ENCODE measurements at regions not wholly inside any gene's neighbourhood (a gene's known extent, or its start where the extent isn't known, plus 50 kb on each side); places are given as distances from the start of the nearest gene placed in this dataset.

- no peak for DNase-seq
- H3K36me3 ChIP-seq: no peaks in the 10 kb centered on the region
- no peak overlapping the region for H3K4me3 ChIP-seq
- H3K9me3 ChIP-seq: peaks cover 3% of the 10 kb centered on the region
- no peaks in the 10 kb centered on the region for H3K4me1 ChIP-seq
- no peak for ATAC-seq
- no peaks in the 10 kb centered on the region for H3K27me3 ChIP-seq (ENCODE audit: low read depth)
- intact Hi-C loops (cut with DNase I): no loop called here
- TF ChIP-seq CTCF (IDR thresholded peaks at IDR 0.05): no peak
- no peak overlapping the region for H3K27ac ChIP-seq
Observed at GRCh38 chr5:38070304-38070950, 187.9 kb upstream of the EGFLAM start.

GRCh38 chr5:38069360-38069759, 189.0 kb upstream of the EGFLAM start:
- H3K27me3 ChIP-seq (ENCODE audit: low read depth): no peaks in the 10 kb centered on the region
- H3K4me1 ChIP-seq: no peaks in the 10 kb centered on the region
- no peak overlapping the region for H3K4me3 ChIP-seq
- no peak for TF ChIP-seq CTCF (IDR thresholded peaks at IDR 0.05)
- DNase-seq (no peak), ATAC-seq (no peak)
- H3K36me3 ChIP-seq: no peaks in the 10 kb centered on the region
- peaks cover 3% of the 10 kb centered on the region for H3K9me3 ChIP-seq
- no peak overlapping the region for H3K27ac ChIP-seq
- intact Hi-C loops (cut with DNase I): no loop called here

GRCh38 chr5:38060354-38060753, 198.0 kb upstream of the EGFLAM start:
- no peak overlapping the region for H3K27ac ChIP-seq
- ATAC-seq (no peak), DNase-seq (no peak)
- peaks cover 5% of the 10 kb centered on the region for H3K9me3 ChIP-seq
- no peak for TF ChIP-seq CTCF (IDR thresholded peaks at IDR 0.05)
- no peak overlapping the region for H3K4me3 ChIP-seq
- no peaks in the 10 kb centered on the region for H3K36me3 ChIP-seq
- H3K27me3 ChIP-seq (ENCODE audit: low read depth): no peaks in the 10 kb centered on the region
- no peaks in the 10 kb centered on the region for H3K4me1 ChIP-seq
- intact Hi-C loops (cut with DNase I): no loop called here

- DNase-seq (no peak), ATAC-seq (no peak)
- Histone ChIP-seq H3K27ac (no peak overlapping the region), H3K27me3 (ENCODE audit: low read depth) (no peaks in the 10 kb centered on the region), H3K4me1 (no peaks in the 10 kb centered on the region), H3K36me3 (no peaks in the 10 kb centered on the region), H3K9me3 (peaks cover 5% of the 10 kb centered on the region), H3K4me3 (no peak overlapping the region)
- no peak for TF ChIP-seq CTCF (IDR thresholded peaks at IDR 0.05)
- intact Hi-C loops (cut with DNase I): no loop called here
Observed at GRCh38 chr5:38059876-38060275, 198.5 kb upstream of the EGFLAM start.

GRCh38 chr5:38051711-38052511, 206.4 kb upstream of the EGFLAM start:
- intact Hi-C loops (cut with DNase I): no loop called here
- H3K27me3 ChIP-seq (ENCODE audit: low read depth): no peaks in the 10 kb centered on the region

More at GRCh38 chr5:38051711-38052511, 206.4 kb upstream of the EGFLAM start:
- Histone ChIP-seq H3K9me3 (no peaks in the 10 kb centered on the region), H3K4me3 (no peak overlapping the region), H3K4me1 (no peaks in the 10 kb centered on the region), H3K27ac (no peak overlapping the region), H3K36me3 (no peaks in the 10 kb centered on the region)
- DNase-seq (no peak), ATAC-seq (no peak)
- no peak for TF ChIP-seq CTCF (IDR thresholded peaks at IDR 0.05)
